Neuronal stem cell (in vitro differentiated cells): ENCODE measurements at regions not wholly inside any gene's neighbourhood (a gene's known extent, or its start where the extent isn't known, plus 50 kb on each side); places are given as distances from the start of the nearest gene placed in this dataset.

Experiments used
- DNase-seq: peaks from one replicate; pipeline ENCODE4 v3.0.0-alpha.2; 2013; ENCODE audit warnings: low spot score
- H2AFZ ChIP-seq: one replicate; pipeline ENCODE4 v1.6.1; 2013; ENCODE audit warnings: mild to moderate bottlenecking, low read length, inconsistent platforms
- H2AK5ac ChIP-seq: 2 replicates; pipeline ENCODE4 v1.6.1; 2013; ENCODE audit warnings: low read depth, mild to moderate bottlenecking, inconsistent platforms, low read length, moderate library complexity, mixed read lengths
- H2BK120ac ChIP-seq: 2 replicates; pipeline ENCODE4 v1.6.1; 2013; ENCODE audit warnings: low read depth, mild to moderate bottlenecking, inconsistent platforms, low read length, moderate library complexity, mixed read lengths
- H2BK12ac ChIP-seq: one replicate; pipeline ENCODE4 v1.6.1; 2013; ENCODE audit warnings: low read length, inconsistent platforms
- H2BK15ac ChIP-seq: 2 replicates; pipeline ENCODE4 v1.6.1; 2013; ENCODE audit warnings: mild to moderate bottlenecking, low read length, inconsistent platforms, mixed read lengths
- H2BK5ac ChIP-seq: one replicate; pipeline ENCODE4 v1.6.1; 2013; ENCODE audit warnings: inconsistent platforms, mild to moderate bottlenecking, low read length, moderate library complexity
- H3K14ac ChIP-seq: one replicate; pipeline ENCODE4 v1.6.1; 2013; ENCODE audit warnings: low read length, inconsistent platforms
- H3K18ac ChIP-seq: 2 replicates; pipeline ENCODE4 v1.6.1; 2013; ENCODE audit warnings: low read length, inconsistent platforms
- H3K23ac ChIP-seq: 2 replicates; pipeline ENCODE4 v1.6.1; 2013; ENCODE audit warnings: low read depth, mild to moderate bottlenecking, mixed read lengths, low read length, inconsistent platforms; ENCODE audit not compliant: poor library complexity
- H3K27ac ChIP-seq: replicated peaks from 3 replicates; pipeline ENCODE4 v1.5.1; 2013; ENCODE audit warnings: low read length, inconsistent platforms
- H3K27me3 ChIP-seq, 3 experiments: 2 replicates each; pipeline ENCODE4 v1.6.1; 2013; ENCODE audit warnings: low read length in 3 of 3, mild to moderate bottlenecking in 2 of 3, inconsistent platforms in 1 of 3, low read depth in 1 of 3, mixed read lengths in 1 of 3, moderate library complexity in 1 of 3; ENCODE audit not compliant: control insufficient read depth in 3 of 3, insufficient read depth in 3 of 3
- H3K36me3 ChIP-seq, 2 donors: replicated peaks in 1 of 2; 2 replicates each; pipeline ENCODE4 v1.6.1; 2013; ENCODE audit warnings: low read length in 2 of 2; ENCODE audit not compliant: control insufficient read depth in 2 of 2, insufficient read depth in 2 of 2
- H3K4ac ChIP-seq: 2 replicates; pipeline ENCODE4 v1.6.1; 2013; ENCODE audit warnings: inconsistent platforms, mild to moderate bottlenecking, low read length, moderate library complexity
- H3K4me1 ChIP-seq, 2 donors: 1 replicate in 1 of 2; 2 replicates in 1 of 2; pipeline ENCODE4 v1.6.1; 2013; ENCODE audit warnings: low read length in 2 of 2, low read depth in 1 of 2; ENCODE audit not compliant: control insufficient read depth in 2 of 2, insufficient read depth in 1 of 2
- H3K4me2 ChIP-seq: one replicate; pipeline ENCODE4 v1.6.1; 2013; ENCODE audit warnings: mild to moderate bottlenecking, low read length, inconsistent platforms; ENCODE audit not compliant: insufficient read depth, poor library complexity, severe bottlenecking
- H3K4me3 ChIP-seq, 2 donors: 2 replicates each; pipeline ENCODE4 v1.5.1; 2013; ENCODE audit warnings: low read length in 2 of 2, mild to moderate bottlenecking in 2 of 2, inconsistent platforms in 1 of 2, moderate library complexity in 1 of 2
- H3K79me1 ChIP-seq: one replicate; pipeline ENCODE4 v1.6.1; 2013; ENCODE audit warnings: low read depth, mild to moderate bottlenecking, inconsistent platforms, low read length, moderate library complexity
- H3K9ac ChIP-seq: one replicate; pipeline ENCODE4 v1.6.1; 2013; ENCODE audit warnings: mild to moderate bottlenecking, low read depth, low read length, inconsistent platforms; ENCODE audit not compliant: poor library complexity
- H3K9me3 ChIP-seq, 2 donors: replicated peaks in 1 of 2; 2 replicates each; pipeline versions ENCODE3 to v1.6.1; 2013; ENCODE audit warnings: low read length in 2 of 2, mild to moderate bottlenecking in 2 of 2, inconsistent platforms in 1 of 2, low read depth in 1 of 2, mixed read lengths in 1 of 2, moderate library complexity in 1 of 2; ENCODE audit not compliant: control insufficient read depth in 2 of 2, insufficient read depth in 1 of 2
- H4K8ac ChIP-seq: one replicate; pipeline ENCODE4 v1.6.1; 2013; ENCODE audit warnings: low read depth, mild to moderate bottlenecking, inconsistent platforms, low read length, moderate library complexity
- H4K91ac ChIP-seq: one replicate; pipeline ENCODE4 v1.6.1; 2013; ENCODE audit warnings: low read length, low read depth, mild to moderate bottlenecking, inconsistent platforms; ENCODE audit not compliant: poor library complexity
- WGBS, 2 donors: extraction: QIAGEN DNeasy Blood & Tissue Kit; methylation state at CpG; one replicate each; pipeline ENCODE4 v1.1.7; 2013; ENCODE audit warnings: missing lambda C conversion rate in 2 of 2, mixed read lengths in 1 of 2; ENCODE audit not compliant: insufficient read length in 2 of 2, insufficient replicate concordance in 1 of 2; ENCODE audit errors: extremely low coverage in 2 of 2; 5-methylcytosine and 5-hydroxymethylcytosine counted together

DNA sequence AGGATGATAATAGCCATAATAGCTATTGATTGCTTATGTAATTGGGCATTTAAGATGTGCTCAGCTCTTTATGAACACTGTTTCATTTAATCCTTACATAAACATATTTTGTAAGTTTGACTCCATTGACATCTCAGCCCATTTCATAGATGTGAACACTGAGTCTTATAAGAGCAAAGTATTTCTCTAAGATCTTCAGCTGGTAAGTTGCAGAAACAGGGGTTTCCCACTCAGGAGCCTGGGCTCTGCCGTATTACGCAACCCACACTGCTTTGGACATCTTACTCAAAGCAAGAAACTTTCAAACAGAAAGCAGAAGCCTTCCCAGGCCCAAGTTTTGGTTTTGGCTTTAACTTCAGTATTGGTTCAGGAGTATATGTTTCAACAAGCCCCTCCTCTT is 705.1 kb downstream of the MED13L start:
- H4K91ac ChIP-seq = no peak overlapping the region
- no peak overlapping the region for H3K4me3 ChIP-seq
- H2BK120ac ChIP-seq = no peak overlapping the region
- no peaks in the 10 kb centered on the region for H3K79me1 ChIP-seq
- H2AK5ac ChIP-seq = no peak overlapping the region
- no peak overlapping the region for H4K8ac ChIP-seq
- H3K23ac ChIP-seq = no peak overlapping the region
- peaks cover 0 to 7% of the 10 kb centered on the region in 2 donors for H3K4me1 ChIP-seq
- no peaks in the 10 kb centered on the region for H3K36me3 ChIP-seq
- H3K4ac ChIP-seq = no peak overlapping the region
- H2BK5ac ChIP-seq = no peak overlapping the region
- no peak overlapping the region for H3K14ac ChIP-seq
- H3K27ac ChIP-seq = no peak overlapping the region
- no peak overlapping the region for H2BK12ac ChIP-seq
- no peaks in the 10 kb centered on the region for H3K27me3 ChIP-seq
- H3K9me3 ChIP-seq = no peaks in the 10 kb centered on the region
- no CpG with 5 or more reads among the region's 2 CpGs for WGBS, 2 donors
- no peak overlapping the region for H3K4me2 ChIP-seq
- DNase-seq = no peak
- H2BK15ac ChIP-seq = no peak overlapping the region
- H2AFZ ChIP-seq = no peak overlapping the region
- no peak overlapping the region for H3K18ac ChIP-seq
- no peak overlapping the region for H3K9ac ChIP-seq

GRCh38 chr12:115571446-115571845 is 706.0 kb downstream of the MED13L start:
- Histone ChIP-seq H4K91ac (no peak overlapping the region), H3K4me1 (peaks cover 0 to 7% of the 10 kb centered on the region in 2 donors), H3K18ac (no peak overlapping the region), H2BK12ac (no peak overlapping the region), H3K27ac (no peak overlapping the region), H3K4me3 (no peak overlapping the region), H3K36me3 (no peaks in the 10 kb centered on the region), H3K14ac (no peak overlapping the region), H3K23ac (no peak overlapping the region), H3K9me3 (no peaks in the 10 kb centered on the region), H2BK5ac (no peak overlapping the region), H2AFZ (no peak overlapping the region), H3K4me2 (no peak overlapping the region), H4K8ac (no peak overlapping the region), H3K9ac (no peak overlapping the region), H2BK15ac (no peak overlapping the region), H3K27me3 (no peaks in the 10 kb centered on the region), H2BK120ac (no peak overlapping the region), H2AK5ac (no peak overlapping the region), H3K4ac (no peak overlapping the region), H3K79me1 (no peaks in the 10 kb centered on the region)
- no CpG with 5 or more reads among the region's 8 CpGs for WGBS, 2 donors
- no peak for DNase-seq

- Histone ChIP-seq H3K27ac (no peak overlapping the region), H2AK5ac (no peak overlapping the region), H2BK120ac (no peak overlapping the region), H2AFZ (no peak overlapping the region), H3K4me1 (peaks cover 0 to 6% of the 10 kb centered on the region in 2 donors), H4K91ac (no peak overlapping the region), H3K9me3 (no peaks in the 10 kb centered on the region), H3K23ac (no peak overlapping the region), H3K9ac (no peak overlapping the region), H3K4ac (no peak overlapping the region), H3K18ac (no peak overlapping the region), H3K14ac (no peak overlapping the region), H3K79me1 (no peaks in the 10 kb centered on the region), H3K4me2 (no peak overlapping the region), H3K36me3 (no peaks in the 10 kb centered on the region), H3K27me3 (no peaks in the 10 kb centered on the region), H3K4me3 (no peak overlapping the region), H2BK5ac (no peak overlapping the region), H2BK15ac (no peak overlapping the region), H4K8ac (no peak overlapping the region), H2BK12ac (no peak overlapping the region)
- no peak for DNase-seq
- no CpG with 5 or more reads among the region's 2 CpGs for WGBS, 2 donors
These were observed 706.5 kb downstream of the MED13L start for GRCh38 chr12:115571027-115571426.

- Histone ChIP-seq H3K4me3 (no peak overlapping the region), H2BK5ac (no peak overlapping the region), H2AK5ac (no peak overlapping the region), H2BK12ac (no peak overlapping the region), H3K27ac (no peak overlapping the region), H3K36me3 (no peaks in the 10 kb centered on the region), H2BK120ac (no peak overlapping the region), H4K8ac (no peak overlapping the region), H3K9me3 (no peaks in the 10 kb centered on the region), H3K4me1 (peaks cover 0 to 5% of the 10 kb centered on the region in 2 donors), H3K4me2 (no peak overlapping the region), H2BK15ac (no peak overlapping the region), H4K91ac (no peak overlapping the region), H3K23ac (no peak overlapping the region), H3K4ac (no peak overlapping the region), H3K9ac (no peak overlapping the region), H3K14ac (no peak overlapping the region), H3K79me1 (no peaks in the 10 kb centered on the region), H2AFZ (no peak overlapping the region), H3K27me3 (no peaks in the 10 kb centered on the region), H3K18ac (no peak overlapping the region)
- DNase-seq = peak; percentile 8
- WGBS, 2 donors = no CpG with 5 or more reads among the region's 27 CpGs
These were observed 707.3 kb downstream of the MED13L start for GRCh38 chr12:115570069-115570777.
